ENCODE measurements at regions not wholly inside any gene's neighbourhood (a gene's known extent, or its start where the extent isn't known, plus 50 kb on each side); places are given as distances from the start of the nearest gene placed in this dataset.

DNA sequence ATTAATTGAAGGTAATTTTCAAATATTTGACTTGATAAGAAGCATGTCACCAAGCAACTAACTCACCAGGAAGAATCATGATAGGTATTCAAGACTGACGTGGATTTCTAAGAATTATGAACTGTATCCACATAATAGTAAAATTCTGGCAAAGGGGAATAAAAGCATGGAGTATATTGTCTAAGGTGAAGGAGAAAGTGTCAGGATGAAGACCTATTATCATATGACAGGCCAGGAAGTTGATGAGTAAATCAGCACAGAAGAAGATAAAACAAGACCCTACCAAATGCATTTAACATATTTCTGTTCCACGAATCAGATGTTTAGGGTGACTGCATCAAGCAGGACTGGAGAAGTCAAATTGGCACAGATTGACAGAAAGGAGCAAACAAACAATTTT lies 362.7 kb upstream of the MMS22L start:
- Mint-ChIP-seq H3K36me3 (peaks cover under 1% of the 10 kb centered on the region), H3K27me3 (ENCODE audit: low read depth in 2 of 2) (no peaks in the 10 kb centered on the region), H3K27ac (no peak overlapping the region), H3K4me3 (no peak overlapping the region), H3K4me1 (no peaks in the 10 kb centered on the region), H3K9me3 (peaks cover 12 to 14% of the 10 kb centered on the region in 2 donors)
- Histone ChIP-seq H3K36me3 (ENCODE audit: control insufficient read depth, insufficient read depth, low read length) (no peaks in the 10 kb centered on the region), H3K27ac (ENCODE audit: low read length) (no peak overlapping the region), H3K4me1 (ENCODE audit: control insufficient read depth, insufficient read depth, low read length) (no peaks in the 10 kb centered on the region), H3K27me3 (ENCODE audit: control insufficient read depth, insufficient read depth, low read length) (no peaks in the 10 kb centered on the region), H3K9me3 (ENCODE audit: control insufficient read depth, insufficient read depth, low read length) (no peaks in the 10 kb centered on the region), H3K4me3 (ENCODE audit: low read length) (no peak overlapping the region)
- ATAC-seq (no peak), DNase-seq (no peak)
- WGBS (ENCODE audit: insufficient coverage) = 67% methylated on average over 1 of the region's 2 CpGs
- TF ChIP-seq, protein P1, sequence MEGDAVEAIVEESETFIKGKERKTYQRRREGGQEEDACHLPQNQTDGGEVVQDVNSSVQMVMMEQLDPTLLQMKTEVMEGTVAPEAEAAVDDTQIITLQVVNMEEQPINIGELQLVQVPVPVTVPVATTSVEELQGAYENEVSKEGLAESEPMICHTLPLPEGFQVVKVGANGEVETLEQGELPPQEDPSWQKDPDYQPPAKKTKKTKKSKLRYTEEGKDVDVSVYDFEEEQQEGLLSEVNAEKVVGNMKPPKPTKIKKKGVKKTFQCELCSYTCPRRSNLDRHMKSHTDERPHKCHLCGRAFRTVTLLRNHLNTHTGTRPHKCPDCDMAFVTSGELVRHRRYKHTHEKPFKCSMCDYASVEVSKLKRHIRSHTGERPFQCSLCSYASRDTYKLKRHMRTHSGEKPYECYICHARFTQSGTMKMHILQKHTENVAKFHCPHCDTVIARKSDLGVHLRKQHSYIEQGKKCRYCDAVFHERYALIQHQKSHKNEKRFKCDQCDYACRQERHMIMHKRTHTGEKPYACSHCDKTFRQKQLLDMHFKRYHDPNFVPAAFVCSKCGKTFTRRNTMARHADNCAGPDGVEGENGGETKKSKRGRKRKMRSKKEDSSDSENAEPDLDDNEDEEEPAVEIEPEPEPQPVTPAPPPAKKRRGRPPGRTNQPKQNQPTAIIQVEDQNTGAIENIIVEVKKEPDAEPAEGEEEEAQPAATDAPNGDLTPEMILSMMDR (IDR thresholded peaks at IDR 0.05) = no peak
- intact Hi-C loops (cut with micrococcal nuclease) = no loop called here

DNA sequence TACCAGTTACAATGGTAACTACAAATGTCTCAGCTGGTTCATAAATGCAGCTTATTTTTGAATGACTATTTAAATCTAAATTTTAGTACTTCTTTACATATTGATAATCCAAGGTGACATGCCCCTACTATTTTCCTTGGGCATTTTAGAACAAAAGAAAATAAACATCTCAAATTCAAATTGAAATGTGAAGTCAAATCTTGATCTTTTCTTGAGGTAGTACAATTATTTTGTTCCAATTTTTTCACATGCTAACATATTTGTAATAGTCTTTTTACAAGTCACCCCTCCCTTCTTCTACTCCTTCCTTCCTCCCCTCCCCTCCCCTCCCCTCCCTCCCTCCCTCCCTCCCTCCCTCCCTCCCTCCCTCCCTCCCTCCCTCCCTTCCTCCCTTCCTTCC lies 370.1 kb upstream of the MMS22L start:
- H3K4me3 ChIP-seq (ENCODE audit: low read length) = no peak overlapping the region
- Mint-ChIP-seq H3K27me3 (ENCODE audit: low read depth in 2 of 2) (no peaks in the 10 kb centered on the region), H3K9me3 (peaks cover 7 to 10% of the 10 kb centered on the region in 2 donors), H3K4me1 (no peaks in the 10 kb centered on the region), H3K36me3 (no peaks in the 10 kb centered on the region), H3K27ac (no peak overlapping the region), H3K4me3 (no peak overlapping the region)
- ATAC-seq = no peak
- no peaks in the 10 kb centered on the region for H3K36me3 ChIP-seq (ENCODE audit: control insufficient read depth, insufficient read depth, low read length)
- no peaks in the 10 kb centered on the region for H3K9me3 ChIP-seq (ENCODE audit: control insufficient read depth, insufficient read depth, low read length)
- TF ChIP-seq, protein P1 (IDR thresholded peaks at IDR 0.05) = no peak
- no peak overlapping the region for H3K27ac ChIP-seq (ENCODE audit: low read length)
- no peaks in the 10 kb centered on the region for H3K27me3 ChIP-seq (ENCODE audit: control insufficient read depth, insufficient read depth, low read length)
- intact Hi-C loops (cut with micrococcal nuclease) = no loop called here
- DNase-seq = no peak
- H3K4me1 ChIP-seq (ENCODE audit: control insufficient read depth, insufficient read depth, low read length) = no peaks in the 10 kb centered on the region

GRCh38 chr6:97653517-97653916 lies 370.5 kb upstream of the MMS22L start:
- TF ChIP-seq, protein P1 (IDR thresholded peaks at IDR 0.05) = no peak
- no peak overlapping the region for H3K27ac Mint-ChIP-seq
- no peaks in the 10 kb centered on the region for H3K27me3 Mint-ChIP-seq (ENCODE audit: low read depth in 2 of 2)
- H3K4me1 Mint-ChIP-seq = no peaks in the 10 kb centered on the region
- no peak overlapping the region for H3K27ac ChIP-seq (ENCODE audit: low read length)
- ATAC-seq (no peak), DNase-seq (no peak)
- H3K9me3 ChIP-seq (ENCODE audit: control insufficient read depth, insufficient read depth, low read length) = no peaks in the 10 kb centered on the region
- no peaks in the 10 kb centered on the region for H3K36me3 ChIP-seq (ENCODE audit: control insufficient read depth, insufficient read depth, low read length)
- H3K4me1 ChIP-seq (ENCODE audit: control insufficient read depth, insufficient read depth, low read length) = no peaks in the 10 kb centered on the region
- H3K27me3 ChIP-seq (ENCODE audit: control insufficient read depth, insufficient read depth, low read length) = no peaks in the 10 kb centered on the region
- no peak overlapping the region for H3K4me3 ChIP-seq (ENCODE audit: low read length)
- H3K4me3 Mint-ChIP-seq = no peak overlapping the region
- H3K9me3 Mint-ChIP-seq = peaks cover 7% of the 10 kb centered on the region in 2 donors
- H3K36me3 Mint-ChIP-seq = no peaks in the 10 kb centered on the region
- intact Hi-C loops (cut with micrococcal nuclease) = no loop called here

- intact Hi-C loops (cut with micrococcal nuclease) = no loop called here
- ATAC-seq = no peak
Observed at GRCh38 chr6:97654674-97655073, 371.7 kb upstream of the MMS22L start.

More at GRCh38 chr6:97654674-97655073, 371.7 kb upstream of the MMS22L start:
- no peaks in the 10 kb centered on the region for H3K4me1 ChIP-seq (ENCODE audit: control insufficient read depth, insufficient read depth, low read length)
- Mint-ChIP-seq H3K4me1 (no peaks in the 10 kb centered on the region), H3K27ac (no peak overlapping the region), H3K36me3 (no peaks in the 10 kb centered on the region), H3K27me3 (ENCODE audit: low read depth in 2 of 2) (no peaks in the 10 kb centered on the region), H3K9me3 (peaks cover 7% of the 10 kb centered on the region in 2 donors), H3K4me3 (no peak overlapping the region)
- H3K27ac ChIP-seq (ENCODE audit: low read length) = no peak overlapping the region
- no peaks in the 10 kb centered on the region for H3K27me3 ChIP-seq (ENCODE audit: control insufficient read depth, insufficient read depth, low read length)
- no peak overlapping the region for H3K4me3 ChIP-seq (ENCODE audit: low read length)
- H3K9me3 ChIP-seq (ENCODE audit: control insufficient read depth, insufficient read depth, low read length) = no peaks in the 10 kb centered on the region
- no peaks in the 10 kb centered on the region for H3K36me3 ChIP-seq (ENCODE audit: control insufficient read depth, insufficient read depth, low read length)
- TF ChIP-seq, protein P1 (IDR thresholded peaks at IDR 0.05) = no peak
- WGBS (ENCODE audit: insufficient coverage) = 93% methylated on average over 3 of the region's 3 CpGs
- no peak for DNase-seq

All from natural killer cell (primary cell).